ENCODE measurements at regions not wholly inside any gene's neighbourhood (a gene's known extent, or its start where the extent isn't known, plus 50 kb on each side); places are given as distances from the start of the nearest gene placed in this dataset.

DNA sequence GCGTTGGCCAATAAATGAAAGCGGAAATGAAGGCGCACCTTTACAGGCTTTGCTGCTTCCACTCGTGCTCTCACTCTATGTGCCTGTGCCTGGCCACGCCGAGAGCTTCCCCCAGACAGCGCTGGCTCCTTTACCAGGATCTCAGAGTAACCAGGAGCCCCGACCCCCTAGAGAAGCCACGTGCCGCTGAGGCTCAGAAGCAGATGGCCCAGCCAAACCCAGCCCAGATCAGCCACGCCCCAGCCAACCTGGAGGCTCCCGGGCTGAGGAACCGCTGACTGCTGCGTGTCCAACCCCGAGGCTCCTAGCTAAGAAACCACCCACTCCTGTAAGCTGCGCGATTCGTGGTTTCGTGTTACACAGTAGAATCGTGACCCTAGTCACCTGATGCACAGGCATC lies 199.3 kb downstream of the NCK2 start:
- H3K36me3 ChIP-seq (ENCODE audit: control insufficient read depth, insufficient read depth, low read length), result no peaks in the 10 kb centered on the region
- H3K36me3 Mint-ChIP-seq (ENCODE audit: low read depth), result no peaks in the 10 kb centered on the region
- H3K4me3 ChIP-seq (ENCODE audit: low read length), result no peak overlapping the region
- no peak overlapping the region for H3K9ac ChIP-seq (ENCODE audit: extremely low read depth, low read length, poor library complexity, severe bottlenecking)
- H3K4me3 Mint-ChIP-seq, result no peak overlapping the region
- 94% methylated on average over 13 to 20 of the region's 20 CpGs for WGBS, 2 experiments (ENCODE audit: insufficient coverage in 1 of 2, insufficient read length in 1 of 2)
- DNase-seq, result peak; percentile 43
- H3K9me3 ChIP-seq (ENCODE audit: control insufficient read depth, low read length), result no peaks in the 10 kb centered on the region
- no peaks in the 10 kb centered on the region for H3K27me3 ChIP-seq (ENCODE audit: control insufficient read depth, insufficient read depth, low read length, poor library complexity, severe bottlenecking)
- no peak overlapping the region for H3K27ac Mint-ChIP-seq
- TF ChIP-seq, protein P1, sequence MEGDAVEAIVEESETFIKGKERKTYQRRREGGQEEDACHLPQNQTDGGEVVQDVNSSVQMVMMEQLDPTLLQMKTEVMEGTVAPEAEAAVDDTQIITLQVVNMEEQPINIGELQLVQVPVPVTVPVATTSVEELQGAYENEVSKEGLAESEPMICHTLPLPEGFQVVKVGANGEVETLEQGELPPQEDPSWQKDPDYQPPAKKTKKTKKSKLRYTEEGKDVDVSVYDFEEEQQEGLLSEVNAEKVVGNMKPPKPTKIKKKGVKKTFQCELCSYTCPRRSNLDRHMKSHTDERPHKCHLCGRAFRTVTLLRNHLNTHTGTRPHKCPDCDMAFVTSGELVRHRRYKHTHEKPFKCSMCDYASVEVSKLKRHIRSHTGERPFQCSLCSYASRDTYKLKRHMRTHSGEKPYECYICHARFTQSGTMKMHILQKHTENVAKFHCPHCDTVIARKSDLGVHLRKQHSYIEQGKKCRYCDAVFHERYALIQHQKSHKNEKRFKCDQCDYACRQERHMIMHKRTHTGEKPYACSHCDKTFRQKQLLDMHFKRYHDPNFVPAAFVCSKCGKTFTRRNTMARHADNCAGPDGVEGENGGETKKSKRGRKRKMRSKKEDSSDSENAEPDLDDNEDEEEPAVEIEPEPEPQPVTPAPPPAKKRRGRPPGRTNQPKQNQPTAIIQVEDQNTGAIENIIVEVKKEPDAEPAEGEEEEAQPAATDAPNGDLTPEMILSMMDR (conservative IDR thresholded peaks at IDR 0.05), result no peak
- peaks cover 7% of the 10 kb centered on the region for H3K4me1 Mint-ChIP-seq
- no peak overlapping the region for H3K27ac ChIP-seq (ENCODE audit: low read depth, low read length)
- peaks cover 6% of the 10 kb centered on the region for H3K27me3 Mint-ChIP-seq (ENCODE audit: insufficient read depth)
- no peaks in the 10 kb centered on the region for H3K4me1 ChIP-seq (ENCODE audit: control insufficient read depth, insufficient read depth, low read length)
- H3K9me3 Mint-ChIP-seq, result peaks cover 9% of the 10 kb centered on the region

Measured in endodermal cell (in vitro differentiated cells).